ENCODE measurements at regions not wholly inside any gene's neighbourhood (a gene's known extent, or its start where the extent isn't known, plus 50 kb on each side); places are given as distances from the start of the nearest gene placed in this dataset.

DNA sequence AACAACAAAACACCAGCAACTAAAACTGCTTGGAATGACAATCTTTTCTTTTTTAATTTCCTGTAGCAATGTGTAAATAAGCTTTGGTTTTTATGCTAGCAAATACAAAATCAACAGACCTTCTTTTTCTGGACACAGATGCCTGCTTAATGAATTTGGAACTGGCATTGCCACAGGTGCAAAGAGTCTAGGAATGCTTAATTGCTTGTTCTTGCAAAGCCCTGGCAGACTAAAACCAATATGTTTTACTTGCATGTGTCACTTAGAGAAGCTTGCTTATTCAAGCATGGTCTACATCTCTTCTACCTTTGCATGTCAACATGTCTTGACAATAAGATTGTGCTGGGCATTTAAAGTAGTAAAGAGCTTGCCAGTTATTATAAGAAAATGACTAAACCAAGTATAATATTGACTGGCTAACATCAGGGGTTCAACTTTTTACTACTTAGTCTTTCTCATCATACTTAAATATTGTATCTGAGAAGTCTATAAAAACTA lies 656.7 kb upstream of the NDST4 start:
- Histone ChIP-seq H3K4me1 (ENCODE audit: insufficient read depth, low read length) (no peaks in the 10 kb centered on the region), H3K9me3 (ENCODE audit: control insufficient read depth in 1 of 2, insufficient read depth in 1 of 2, low read length in 2 of 2) (peaks cover 0 to 4% of the 10 kb centered on the region in 2 experiments), H3K27ac (ENCODE audit: low read depth in 1 of 2, low read length in 2 of 2) (no peak overlapping the region), H3K4me3 (ENCODE audit: low read length) (no peak overlapping the region), H3K27me3 (ENCODE audit: control insufficient read depth in 1 of 2, insufficient read depth in 2 of 2, low read length in 2 of 2) (no peaks in the 10 kb centered on the region), H3K36me3 (ENCODE audit: insufficient read depth, low read length) (no peaks in the 10 kb centered on the region)
- DNase-seq (no peak), ATAC-seq (ENCODE audit: poor library complexity) (no peak)
- H3K27ac Mint-ChIP-seq, result no peak overlapping the region
- H3K27me3 Mint-ChIP-seq, result no peaks in the 10 kb centered on the region
- H3K9me3 Mint-ChIP-seq, result peaks cover 2% of the 10 kb centered on the region
- H3K36me3 Mint-ChIP-seq (ENCODE audit: low read depth), result no peaks in the 10 kb centered on the region
- TF ChIP-seq, protein P1, sequence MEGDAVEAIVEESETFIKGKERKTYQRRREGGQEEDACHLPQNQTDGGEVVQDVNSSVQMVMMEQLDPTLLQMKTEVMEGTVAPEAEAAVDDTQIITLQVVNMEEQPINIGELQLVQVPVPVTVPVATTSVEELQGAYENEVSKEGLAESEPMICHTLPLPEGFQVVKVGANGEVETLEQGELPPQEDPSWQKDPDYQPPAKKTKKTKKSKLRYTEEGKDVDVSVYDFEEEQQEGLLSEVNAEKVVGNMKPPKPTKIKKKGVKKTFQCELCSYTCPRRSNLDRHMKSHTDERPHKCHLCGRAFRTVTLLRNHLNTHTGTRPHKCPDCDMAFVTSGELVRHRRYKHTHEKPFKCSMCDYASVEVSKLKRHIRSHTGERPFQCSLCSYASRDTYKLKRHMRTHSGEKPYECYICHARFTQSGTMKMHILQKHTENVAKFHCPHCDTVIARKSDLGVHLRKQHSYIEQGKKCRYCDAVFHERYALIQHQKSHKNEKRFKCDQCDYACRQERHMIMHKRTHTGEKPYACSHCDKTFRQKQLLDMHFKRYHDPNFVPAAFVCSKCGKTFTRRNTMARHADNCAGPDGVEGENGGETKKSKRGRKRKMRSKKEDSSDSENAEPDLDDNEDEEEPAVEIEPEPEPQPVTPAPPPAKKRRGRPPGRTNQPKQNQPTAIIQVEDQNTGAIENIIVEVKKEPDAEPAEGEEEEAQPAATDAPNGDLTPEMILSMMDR (IDR thresholded peaks at IDR 0.05), result no peak
- POLR2A ChIA-PET, result no interaction called here
- CTCF ChIA-PET, result no interaction called here
- no peak overlapping the region for H3K4me3 Mint-ChIP-seq
- intact Hi-C loops (cut with DNase I, micrococcal nuclease), result no loop called here
- H3K4me1 Mint-ChIP-seq (ENCODE audit: low read depth), result no peaks in the 10 kb centered on the region

DNA sequence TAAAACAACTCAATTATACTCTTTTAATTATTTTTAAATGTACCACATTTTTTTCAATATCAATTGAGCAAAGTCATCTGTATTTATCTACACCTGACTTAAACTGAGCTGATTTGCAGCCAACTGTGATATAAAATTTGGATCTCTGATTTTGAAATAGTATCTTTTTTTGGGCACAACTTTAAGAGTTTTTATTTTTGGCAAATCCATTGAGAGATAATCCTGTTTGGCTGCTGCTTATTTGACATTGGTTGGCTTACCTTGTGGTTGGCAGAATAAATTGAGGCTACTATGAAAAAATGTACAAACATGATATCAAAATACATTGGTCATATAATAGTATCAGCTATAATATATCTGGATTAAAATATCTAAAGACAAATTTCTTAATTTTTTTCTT lies 656.0 kb upstream of the NDST4 start:
- peaks cover 0 to 4% of the 10 kb centered on the region in 2 experiments for H3K9me3 ChIP-seq (ENCODE audit: control insufficient read depth in 1 of 2, insufficient read depth in 1 of 2, low read length in 2 of 2)
- H3K4me3 Mint-ChIP-seq, result no peak overlapping the region
- H3K4me3 ChIP-seq (ENCODE audit: low read length), result no peak overlapping the region
- no peaks in the 10 kb centered on the region for H3K36me3 ChIP-seq (ENCODE audit: insufficient read depth, low read length)
- H3K27ac ChIP-seq (ENCODE audit: low read depth in 1 of 2, low read length in 2 of 2), result no peak overlapping the region
- DNase-seq, result no peak
- H3K9me3 Mint-ChIP-seq, result peaks cover 5% of the 10 kb centered on the region
- no peaks in the 10 kb centered on the region for H3K4me1 ChIP-seq (ENCODE audit: insufficient read depth, low read length)
- ChIA-PET POLR2A (no interaction called here), CTCF (no interaction called here)
- no peaks in the 10 kb centered on the region for H3K36me3 Mint-ChIP-seq (ENCODE audit: low read depth)
- H3K27ac Mint-ChIP-seq, result no peak overlapping the region
- no peaks in the 10 kb centered on the region for H3K27me3 ChIP-seq (ENCODE audit: control insufficient read depth in 1 of 2, insufficient read depth in 2 of 2, low read length in 2 of 2)
- TF ChIP-seq, protein P1 (IDR thresholded peaks at IDR 0.05), result no peak
- H3K4me1 Mint-ChIP-seq (ENCODE audit: low read depth), result no peaks in the 10 kb centered on the region
- intact Hi-C loops (cut with DNase I, micrococcal nuclease), result no loop called here
- ATAC-seq (ENCODE audit: poor library complexity), result no peak
- no peaks in the 10 kb centered on the region for H3K27me3 Mint-ChIP-seq

DNA sequence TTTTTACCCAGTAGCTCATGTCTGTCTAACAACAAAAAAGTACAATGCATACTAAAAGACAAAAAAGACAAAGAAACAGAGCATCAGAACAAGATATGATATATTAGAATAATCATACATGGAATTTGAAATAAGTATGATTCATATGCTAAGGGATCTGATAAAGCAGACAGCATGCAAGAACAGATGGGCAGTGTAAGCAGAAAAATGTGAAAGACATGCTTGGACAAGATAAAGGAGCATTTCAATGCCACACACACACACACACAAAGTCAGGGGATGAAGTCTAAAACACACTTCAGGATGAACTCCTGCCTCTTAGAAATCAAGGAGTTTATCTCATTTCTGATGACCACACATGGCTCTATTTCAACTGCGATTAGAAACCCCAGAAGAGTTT lies 649.6 kb upstream of the NDST4 start:
- Histone ChIP-seq H3K27ac (ENCODE audit: low read depth in 1 of 2, low read length in 2 of 2) (no peak overlapping the region), H3K4me3 (ENCODE audit: low read length) (no peak overlapping the region), H3K4me1 (ENCODE audit: insufficient read depth, low read length) (no peaks in the 10 kb centered on the region), H3K27me3 (ENCODE audit: control insufficient read depth in 1 of 2, insufficient read depth in 2 of 2, low read length in 2 of 2) (no peaks in the 10 kb centered on the region), H3K36me3 (ENCODE audit: insufficient read depth, low read length) (no peaks in the 10 kb centered on the region), H3K9me3 (ENCODE audit: control insufficient read depth in 1 of 2, insufficient read depth in 1 of 2, low read length in 2 of 2) (peaks cover 0 to 9% of the 10 kb centered on the region in 2 experiments)
- Mint-ChIP-seq H3K4me3 (no peak overlapping the region), H3K27me3 (no peaks in the 10 kb centered on the region), H3K36me3 (ENCODE audit: low read depth) (no peaks in the 10 kb centered on the region), H3K9me3 (peaks cover 6% of the 10 kb centered on the region), H3K4me1 (ENCODE audit: low read depth) (no peaks in the 10 kb centered on the region), H3K27ac (no peak overlapping the region)
- TF ChIP-seq, protein P1 (IDR thresholded peaks at IDR 0.05), result no peak
- DNase-seq (no peak), ATAC-seq (ENCODE audit: poor library complexity) (no peak)
- CTCF ChIA-PET, result no interaction called here
- POLR2A ChIA-PET, result no interaction called here
- intact Hi-C loops (cut with DNase I, micrococcal nuclease), result no loop called here
